ENCODE measurements at regions not wholly inside any gene's neighbourhood (a gene's known extent, or its start where the extent isn't known, plus 50 kb on each side); places are given as distances from the start of the nearest gene placed in this dataset.

DNA sequence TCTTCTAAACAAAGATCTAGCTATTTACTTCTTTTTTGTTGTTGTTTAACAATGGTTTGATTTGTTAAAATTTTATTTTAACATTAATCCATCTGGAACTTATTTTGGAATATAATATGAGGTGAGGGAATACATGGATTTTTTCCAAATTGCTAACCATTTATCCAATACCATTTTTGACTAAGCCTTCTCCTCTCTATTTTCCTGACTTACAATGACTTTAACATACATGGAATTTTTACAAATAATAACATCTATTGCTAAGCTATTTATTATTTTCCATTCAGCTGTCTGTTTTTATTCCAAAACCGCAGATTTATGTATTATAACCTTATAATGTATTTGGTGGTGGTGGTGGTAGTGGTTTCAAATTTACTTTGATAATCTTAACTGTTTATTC is 420.3 kb upstream of the ADGRL2 start:
- Histone ChIP-seq H3K4me1 (no peaks in the 10 kb centered on the region), H3K27me3 (no peaks in the 10 kb centered on the region), H3K36me3 (no peaks in the 10 kb centered on the region), H3K9me3 (no peaks in the 10 kb centered on the region), H3K27ac (no peak overlapping the region), H3K4me3 (no peak overlapping the region)
- WGBS, 2 donors, result 93 to 96% methylated on average over 1 of the region's 1 CpG
- no peak for DNase-seq
- TF ChIP-seq, protein P1, sequence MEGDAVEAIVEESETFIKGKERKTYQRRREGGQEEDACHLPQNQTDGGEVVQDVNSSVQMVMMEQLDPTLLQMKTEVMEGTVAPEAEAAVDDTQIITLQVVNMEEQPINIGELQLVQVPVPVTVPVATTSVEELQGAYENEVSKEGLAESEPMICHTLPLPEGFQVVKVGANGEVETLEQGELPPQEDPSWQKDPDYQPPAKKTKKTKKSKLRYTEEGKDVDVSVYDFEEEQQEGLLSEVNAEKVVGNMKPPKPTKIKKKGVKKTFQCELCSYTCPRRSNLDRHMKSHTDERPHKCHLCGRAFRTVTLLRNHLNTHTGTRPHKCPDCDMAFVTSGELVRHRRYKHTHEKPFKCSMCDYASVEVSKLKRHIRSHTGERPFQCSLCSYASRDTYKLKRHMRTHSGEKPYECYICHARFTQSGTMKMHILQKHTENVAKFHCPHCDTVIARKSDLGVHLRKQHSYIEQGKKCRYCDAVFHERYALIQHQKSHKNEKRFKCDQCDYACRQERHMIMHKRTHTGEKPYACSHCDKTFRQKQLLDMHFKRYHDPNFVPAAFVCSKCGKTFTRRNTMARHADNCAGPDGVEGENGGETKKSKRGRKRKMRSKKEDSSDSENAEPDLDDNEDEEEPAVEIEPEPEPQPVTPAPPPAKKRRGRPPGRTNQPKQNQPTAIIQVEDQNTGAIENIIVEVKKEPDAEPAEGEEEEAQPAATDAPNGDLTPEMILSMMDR (IDR thresholded peaks at IDR 0.05), result no peak
- TF ChIP-seq POLR2AphosphoS5 (IDR thresholded peaks at IDR 0.05), result no peak
- no peak for TF ChIP-seq POLR2A (IDR thresholded peaks at IDR 0.05)
- no peak for TF ChIP-seq EP300 (IDR thresholded peaks at IDR 0.05)
- intact Hi-C loops (cut with DNase I), result no loop called here

DNA sequence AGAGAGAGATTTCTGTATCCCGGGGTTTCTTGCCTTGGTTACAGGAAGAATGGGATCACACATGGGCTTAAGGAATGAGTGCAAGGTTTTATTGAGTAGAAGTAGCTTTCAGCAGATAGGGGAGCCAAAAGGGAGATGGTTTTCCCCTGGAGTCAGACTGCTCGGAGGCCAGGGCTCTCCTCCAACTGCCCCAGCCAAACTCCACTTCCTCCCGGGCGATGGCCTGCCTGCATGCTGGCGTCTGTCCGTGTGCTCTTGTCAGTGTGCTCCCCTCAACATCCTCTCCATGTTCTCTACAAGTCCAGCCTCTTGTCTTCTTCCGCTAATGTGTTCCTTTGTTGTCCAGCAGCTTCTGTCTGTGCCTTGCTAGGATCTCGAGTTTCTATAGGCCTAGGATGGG is 421.3 kb upstream of the ADGRL2 start:
- H3K27me3 ChIP-seq, result no peaks in the 10 kb centered on the region
- H3K27ac ChIP-seq, result no peak overlapping the region
- no peak for DNase-seq
- WGBS, 2 donors, result 92 to 95% methylated on average over 8 of the region's 8 CpGs
- H3K9me3 ChIP-seq, result no peaks in the 10 kb centered on the region
- H3K4me1 ChIP-seq, result no peaks in the 10 kb centered on the region
- no peaks in the 10 kb centered on the region for H3K36me3 ChIP-seq
- TF ChIP-seq, protein P1 (IDR thresholded peaks at IDR 0.05), result no peak
- TF ChIP-seq EP300 (IDR thresholded peaks at IDR 0.05) (no peak), POLR2A (IDR thresholded peaks at IDR 0.05) (no peak), POLR2AphosphoS5 (IDR thresholded peaks at IDR 0.05) (no peak)
- intact Hi-C loops (cut with DNase I), result no loop called here
- H3K4me3 ChIP-seq, result no peak overlapping the region

DNA sequence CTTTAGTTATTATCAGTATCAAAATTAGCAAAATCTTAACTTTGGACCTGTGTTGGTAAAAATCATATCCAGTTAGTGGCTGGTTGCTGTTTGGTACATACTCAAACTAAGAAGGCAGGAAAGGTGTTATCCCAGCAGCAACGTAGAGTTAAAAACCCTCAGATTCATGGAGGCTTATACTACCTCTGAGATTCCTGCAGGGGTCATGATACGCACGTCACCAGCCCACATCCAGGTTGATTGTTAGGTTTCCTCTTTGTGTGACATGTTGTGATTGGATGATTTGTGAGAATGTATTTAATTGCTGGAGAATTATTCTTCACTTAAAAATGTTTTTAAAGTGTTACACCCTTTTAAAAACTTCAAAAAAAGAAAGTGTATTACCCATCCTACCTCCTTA is 423.3 kb upstream of the ADGRL2 start:
- H3K4me1 ChIP-seq, result no peaks in the 10 kb centered on the region
- H3K27ac ChIP-seq, result no peak overlapping the region
- 45 to 72% methylated on average over 3 of the region's 3 CpGs for WGBS, 2 donors
- H3K27me3 ChIP-seq, result no peaks in the 10 kb centered on the region
- no peaks in the 10 kb centered on the region for H3K9me3 ChIP-seq
- H3K36me3 ChIP-seq, result no peaks in the 10 kb centered on the region
- no peak overlapping the region for H3K4me3 ChIP-seq
- intact Hi-C loops (cut with DNase I), result no loop called here
- TF ChIP-seq, protein P1 (IDR thresholded peaks at IDR 0.05), result no peak
- TF ChIP-seq POLR2A (IDR thresholded peaks at IDR 0.05) (no peak), EP300 (IDR thresholded peaks at IDR 0.05) (no peak), POLR2AphosphoS5 (IDR thresholded peaks at IDR 0.05) (no peak)
- DNase-seq, result no peak

DNA sequence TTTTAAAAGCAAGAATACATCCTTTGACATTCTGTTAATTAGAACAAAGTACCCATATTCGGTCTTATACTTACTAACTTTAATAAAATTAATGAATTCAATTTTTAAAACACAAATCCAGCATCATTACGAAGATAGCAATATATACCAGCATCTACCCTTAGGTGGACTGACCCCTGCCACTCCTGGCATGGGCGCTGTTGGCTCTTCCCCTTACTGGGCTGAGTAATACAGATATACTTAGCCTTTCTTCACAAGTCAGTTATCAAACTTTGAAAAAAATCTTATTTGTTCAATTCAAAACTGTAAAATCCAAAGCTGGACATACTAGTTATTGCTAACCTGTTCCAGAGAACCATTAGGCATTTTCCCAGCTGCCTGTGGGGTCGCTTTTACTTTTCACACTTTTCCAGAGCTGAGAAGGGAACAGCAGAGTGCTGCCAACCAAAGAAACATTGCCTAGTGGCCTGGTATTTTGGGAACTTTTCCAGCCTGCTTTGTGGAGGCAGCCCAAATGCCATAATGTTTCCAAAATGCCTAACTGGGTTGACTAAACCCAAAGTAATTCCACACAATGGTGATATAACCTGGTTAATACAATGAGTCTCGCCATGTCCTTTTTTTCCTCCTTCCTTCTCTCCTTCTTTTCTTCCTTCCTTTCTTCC is 424.7 kb upstream of the ADGRL2 start:
- H3K27me3 ChIP-seq, result no peaks in the 10 kb centered on the region
- no peaks in the 10 kb centered on the region for H3K36me3 ChIP-seq
- no peak overlapping the region for H3K27ac ChIP-seq
- DNase-seq, result no peak
- H3K9me3 ChIP-seq, result no peaks in the 10 kb centered on the region
- H3K4me3 ChIP-seq, result no peak overlapping the region
- 87 to 88% methylated on average over 5 of the region's 5 CpGs for WGBS, 2 donors
- intact Hi-C loops (cut with DNase I), result no loop called here
- TF ChIP-seq POLR2AphosphoS5 (IDR thresholded peaks at IDR 0.05) (no peak), POLR2A (IDR thresholded peaks at IDR 0.05) (no peak), EP300 (IDR thresholded peaks at IDR 0.05) (no peak)
- TF ChIP-seq, protein P1 (IDR thresholded peaks at IDR 0.05), result no peak
- no peaks in the 10 kb centered on the region for H3K4me1 ChIP-seq

DNA sequence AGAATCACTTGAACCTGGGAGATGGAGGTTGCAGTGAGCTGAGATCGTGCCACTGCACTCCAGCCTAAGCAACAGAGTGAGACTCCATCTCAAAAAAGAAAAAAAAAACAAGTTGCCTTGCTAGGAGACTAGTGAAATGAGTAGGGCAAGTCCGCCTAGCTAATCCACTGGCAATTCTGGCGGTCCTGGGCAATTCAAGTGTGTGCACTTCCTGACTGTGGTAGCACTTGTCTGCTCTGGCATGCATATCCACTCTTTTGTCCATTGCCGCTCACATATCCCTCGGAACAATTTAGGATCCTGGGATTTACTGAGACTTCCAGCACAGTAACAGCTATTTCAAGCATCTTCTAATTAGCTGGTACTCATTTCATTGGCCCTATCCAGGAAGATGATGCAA is 426.3 kb upstream of the ADGRL2 start:
- 96 to 98% methylated on average over 5 of the region's 5 CpGs for WGBS, 2 donors
- no peaks in the 10 kb centered on the region for H3K4me1 ChIP-seq
- DNase-seq, result no peak

More for the DNA sequence above, 426.3 kb upstream of the ADGRL2 start:
- Histone ChIP-seq H3K36me3 (no peaks in the 10 kb centered on the region), H3K27me3 (no peaks in the 10 kb centered on the region), H3K27ac (no peak overlapping the region), H3K9me3 (no peaks in the 10 kb centered on the region), H3K4me3 (no peak overlapping the region)
- intact Hi-C loops (cut with DNase I), result no loop called here
- TF ChIP-seq POLR2A (IDR thresholded peaks at IDR 0.05), result no peak
- TF ChIP-seq, protein P1 (IDR thresholded peaks at IDR 0.05), result no peak
- TF ChIP-seq POLR2AphosphoS5 (IDR thresholded peaks at IDR 0.05), result no peak
- TF ChIP-seq EP300 (IDR thresholded peaks at IDR 0.05), result no peak

Measured in sigmoid colon (tissue), 6 donors.